IMR-90 (cell line): ENCODE measurements at regions not wholly inside any gene's neighbourhood (a gene's known extent, or its start where the extent isn't known, plus 50 kb on each side); places are given as distances from the start of the nearest gene placed in this dataset.
"Not testable (repeated sequence)": the region's sequence is repeated elsewhere in the genome, so short reads cannot be mapped to it uniquely, and the experiment has no call there.

Experiments
- ATAC-seq: fragments of 200-7000 bp; cut with Tn5 transposase; 2 replicates; pipeline ENCODE4 v1.9.1; 2020; ENCODE audit warnings: low read depth, mild to moderate bottlenecking, moderate library complexity
- BruUV-seq: library from RNA; stranded (reverse); fragments of 400-500 nt; replicated peaks from 2 replicates; lab custom pipeline; 2021; lab: Mats Ljungman, UMichigan
- CTCF ChIA-PET: fragments of 300-600 bp; formaldehyde crosslinking; extraction: SDS; loops from one replicate; lab custom pipeline; 2021; ENCODE audit warnings: antibody characterized with exemption; lab: Yijun Ruan, JAX
- POLR2A ChIA-PET: fragments of 300-600 bp; sonication (Branson Sonifier 250); formaldehyde crosslinking; loops from one replicate; lab custom pipeline; 2022; ENCODE audit warnings: antibody characterized with exemption; ENCODE audit not compliant: unreplicated experiment; lab: Charles Lee
- DNase-seq: peaks from one replicate; pipeline ENCODE4 v3.0.0; 2013
- H2AFZ ChIP-seq: replicated peaks from 2 replicates; pipeline ENCODE3; 2013; ENCODE audit warnings: low read length, mild to moderate bottlenecking; ENCODE audit not compliant: poor library complexity
- H2AK5ac ChIP-seq: 2 replicates; pipeline ENCODE4 v1.6.1; 2013; ENCODE audit warnings: low read depth, low read length, inconsistent platforms
- H2AK9ac ChIP-seq: replicated peaks from 2 replicates; pipeline ENCODE3; 2013; ENCODE audit warnings: mild to moderate bottlenecking, low read depth, low read length, moderate library complexity; ENCODE audit not compliant: poor library complexity
- H2BK120ac ChIP-seq: 2 replicates; pipeline ENCODE4 v1.6.1; 2013; ENCODE audit warnings: low read depth, low read length, inconsistent platforms
- H2BK15ac ChIP-seq: 3 replicates; pipeline ENCODE4 v1.6.1; 2013; ENCODE audit warnings: low read depth, low read length, inconsistent platforms
- H2BK20ac ChIP-seq: 2 replicates; pipeline ENCODE4 v1.6.1; 2013; ENCODE audit warnings: low read depth, mild to moderate bottlenecking, inconsistent platforms, low read length, moderate library complexity
- H2BK5ac ChIP-seq: 2 replicates; pipeline ENCODE4 v1.6.1; 2013; ENCODE audit warnings: mild to moderate bottlenecking, low read depth, low read length, inconsistent platforms; ENCODE audit not compliant: poor library complexity, severe bottlenecking
- H3K14ac ChIP-seq: replicated peaks from 2 replicates; pipeline ENCODE4 v1.6.1; 2013; ENCODE audit warnings: low read depth, low read length, inconsistent platforms
- H3K18ac ChIP-seq: 2 replicates; pipeline ENCODE4 v1.6.1; 2013; ENCODE audit warnings: low read depth, low read length, control low read depth
- H3K23ac ChIP-seq: 2 replicates; pipeline ENCODE4 v1.6.1; 2013; ENCODE audit warnings: low read depth, low read length, inconsistent platforms
- H3K27ac ChIP-seq: 2 replicates; pipeline ENCODE4 v1.5.1; 2013; ENCODE audit warnings: mild to moderate bottlenecking, control low read depth, low read length; ENCODE audit not compliant: insufficient read depth
- H3K27me3 ChIP-seq: 2 replicates; pipeline ENCODE4 v1.6.1; 2013; ENCODE audit warnings: low read length; ENCODE audit not compliant: control insufficient read depth, insufficient read depth
- H3K36me3 ChIP-seq: 2 replicates; pipeline ENCODE4 v1.6.1; 2013; ENCODE audit warnings: low read length, mixed read lengths; ENCODE audit not compliant: control insufficient read depth, insufficient read depth
- H3K4ac ChIP-seq: 2 replicates; pipeline ENCODE4 v1.6.1; 2013; ENCODE audit warnings: low read depth, low read length, inconsistent platforms
- H3K4me1 ChIP-seq: 2 replicates; pipeline ENCODE4 v1.6.1; 2013; ENCODE audit warnings: low read length, mixed read lengths; ENCODE audit not compliant: control insufficient read depth, insufficient read depth
- H3K4me2 ChIP-seq: 2 replicates; pipeline ENCODE4 v1.6.1; 2013; ENCODE audit warnings: low read depth, mild to moderate bottlenecking, control low read depth, low read length, moderate library complexity
- H3K4me3 ChIP-seq: 2 replicates; pipeline ENCODE4 v1.5.1; 2013; ENCODE audit warnings: low read depth, mild to moderate bottlenecking, control low read depth, low read length, moderate library complexity; ENCODE audit not compliant: insufficient read depth
- H3K56ac ChIP-seq: 2 replicates; pipeline ENCODE4 v1.6.1; 2013; ENCODE audit warnings: low read length, inconsistent platforms; ENCODE audit not compliant: insufficient read depth; ENCODE audit errors: extremely low read depth
- H3K79me1 ChIP-seq, 2 experiments: 2 replicates each; pipeline ENCODE4 v1.6.1; 2013; ENCODE audit warnings: low read length in 2 of 2, inconsistent platforms in 1 of 2, low read depth in 1 of 2
- H3K9ac ChIP-seq: 2 replicates; pipeline ENCODE4 v1.6.1; 2013; ENCODE audit warnings: low read depth, low read length, control low read depth
- H3K9me1 ChIP-seq: 2 replicates; pipeline ENCODE4 v1.6.1; 2013; ENCODE audit warnings: low read length, inconsistent platforms; ENCODE audit not compliant: insufficient read depth
- H3K9me3 ChIP-seq: 2 replicates; pipeline ENCODE4 v1.6.1; 2013; ENCODE audit warnings: low read length; ENCODE audit not compliant: control insufficient read depth, insufficient read depth
- H4K20me1 ChIP-seq: 2 replicates; pipeline ENCODE4 v1.6.1; 2013; ENCODE audit warnings: low read length, inconsistent platforms; ENCODE audit not compliant: insufficient read depth
- H4K5ac ChIP-seq: 2 replicates; pipeline ENCODE4 v1.6.1; 2013; ENCODE audit warnings: mild to moderate bottlenecking, low read depth, low read length, control low read depth
- H4K8ac ChIP-seq, 2 experiments: 2 replicates each; pipeline ENCODE4 v1.6.1; 2013; ENCODE audit warnings: low read depth in 2 of 2, low read length in 2 of 2, control low read depth in 1 of 2, inconsistent platforms in 1 of 2
- H4K91ac ChIP-seq: 2 replicates; pipeline ENCODE4 v1.6.1; 2013; ENCODE audit warnings: low read depth, low read length, inconsistent platforms; ENCODE audit not compliant: insufficient read depth
- WGBS, 2 experiments: methylation state at CpG; one replicate each; pipeline versions ENCODE4 v1.1.5 to v1.1.7; 2013; ENCODE audit warnings: missing lambda C conversion rate in 2 of 2; ENCODE audit not compliant: insufficient read length in 1 of 2; ENCODE audit errors: extremely low coverage in 2 of 2; 5-methylcytosine and 5-hydroxymethylcytosine counted together
- dilution Hi-C: fragments of 300-500 bp; cut with HindIII; formaldehyde crosslinking; loops from one replicate; pipeline ENCODE4 v1.14.3; 2018; ENCODE audit warnings: low sequenced_read_pairs; ENCODE audit not compliant: unreplicated experiment
- in situ Hi-C: fragments of 300-500 bp; cut with MboI; formaldehyde crosslinking; loops from 3 replicates; pipeline ENCODE4 v1.14.3; 2019; ENCODE audit warnings: low sequenced_read_pairs, inconsistent platforms, mixed read lengths
- intact Hi-C: fragments of 100-400 bp; cut with micrococcal nuclease; formaldehyde crosslinking; loops from 2 replicates; pipeline ENCODE4 v1.10.0; 2022

DNA sequence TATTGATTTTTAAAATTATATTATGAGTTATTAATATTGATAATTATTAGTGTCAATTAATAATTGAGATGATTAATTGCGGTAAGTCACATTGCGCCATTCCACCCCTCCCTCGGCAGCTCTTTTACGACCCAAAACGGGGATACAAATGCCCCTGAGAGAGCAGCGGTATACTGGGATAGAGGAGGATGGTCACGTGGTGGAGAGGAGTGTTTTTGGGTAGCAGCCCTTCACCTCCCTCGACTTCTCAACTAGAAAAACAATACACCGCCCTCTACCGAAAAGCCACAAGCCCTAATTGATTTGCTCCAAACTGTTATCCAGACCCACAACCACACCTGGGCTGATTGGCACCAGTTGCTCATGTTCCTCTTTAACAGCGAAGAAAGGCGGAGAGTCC lies 71.0 kb downstream of the DAPL1 start:
- H3K4ac ChIP-seq, H3K4me3 ChIP-seq, BruUV-seq, dilution Hi-C loops, H3K14ac ChIP-seq, H3K23ac ChIP-seq, H3K9ac ChIP-seq, intact Hi-C loops, CTCF ChIA-PET, H2AK5ac ChIP-seq, H4K20me1 ChIP-seq, H3K56ac ChIP-seq, H3K79me1 ChIP-seq, H2AFZ ChIP-seq, H3K4me2 ChIP-seq, H4K8ac ChIP-seq, ATAC-seq, H2BK15ac ChIP-seq, H3K27me3 ChIP-seq, H3K4me1 ChIP-seq, H3K27ac ChIP-seq, H2AK9ac ChIP-seq, H3K36me3 ChIP-seq, H3K9me3 ChIP-seq, in situ Hi-C loops, H3K9me1 ChIP-seq, H2BK20ac ChIP-seq, H2BK120ac ChIP-seq, DNase-seq, H4K5ac ChIP-seq, H3K18ac ChIP-seq, H4K91ac ChIP-seq, H2BK5ac ChIP-seq, POLR2A ChIA-PET: not testable (repeated sequence)
- no CpG with 5 or more reads among the region's 12 CpGs for WGBS, 2 experiments

- H3K56ac ChIP-seq, H3K4me3 ChIP-seq, H4K5ac ChIP-seq, H4K91ac ChIP-seq, CTCF ChIA-PET, H4K20me1 ChIP-seq, DNase-seq, H3K18ac ChIP-seq, H2BK20ac ChIP-seq, H4K8ac ChIP-seq, H3K36me3 ChIP-seq, BruUV-seq, H2AK5ac ChIP-seq, dilution Hi-C loops, H3K9me3 ChIP-seq, H2BK5ac ChIP-seq, H3K79me1 ChIP-seq, H3K27me3 ChIP-seq, H3K27ac ChIP-seq, H3K23ac ChIP-seq, H3K4me2 ChIP-seq, in situ Hi-C loops, POLR2A ChIA-PET, H3K9ac ChIP-seq, ATAC-seq, H3K9me1 ChIP-seq, intact Hi-C loops, H2AK9ac ChIP-seq, H2BK120ac ChIP-seq, H3K14ac ChIP-seq, H3K4ac ChIP-seq, H2BK15ac ChIP-seq, H3K4me1 ChIP-seq, H2AFZ ChIP-seq: not testable (repeated sequence)
- no CpG with 5 or more reads among the region's 18 CpGs for WGBS, 2 experiments
Observed at GRCh38 chr2:158867531-158868191, 72.5 kb downstream of the DAPL1 start.
